ENCODE measurements at regions not wholly inside any gene's neighbourhood (a gene's known extent, or its start where the extent isn't known, plus 50 kb on each side); places are given as distances from the start of the nearest gene placed in this dataset.
"Not testable (repeated sequence)": the region's sequence is repeated elsewhere in the genome, so short reads cannot be mapped to it uniquely, and the experiment has no call there.

DNA sequence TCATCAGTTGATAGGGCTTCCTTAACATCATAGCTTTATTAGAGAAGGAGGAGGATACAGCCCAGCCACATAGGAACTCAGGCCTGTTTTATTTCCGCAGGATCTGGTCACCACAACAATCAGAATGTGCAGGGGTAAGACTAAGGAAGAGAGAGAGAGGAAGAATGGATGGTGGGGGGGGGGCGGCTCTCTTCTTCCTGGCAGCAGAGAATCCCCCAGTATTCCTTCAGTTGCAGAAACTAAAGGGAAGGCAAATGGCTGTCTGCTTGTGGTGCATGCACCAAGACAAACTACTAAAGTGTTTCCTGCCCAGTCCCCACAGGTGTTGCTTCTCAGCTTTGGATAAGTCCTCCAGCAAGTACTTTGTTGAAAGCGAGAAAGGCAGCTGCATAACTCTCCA lies 96.4 kb upstream of the NBPF19 start:
- DNase-seq; H3K27ac Mint-ChIP-seq; H3K4me3 Mint-ChIP-seq; H3K9me3 Mint-ChIP-seq; H3K27me3 Mint-ChIP-seq; intact Hi-C loops (cut with micrococcal nuclease); H3K4me1 Mint-ChIP-seq; H3K36me3 Mint-ChIP-seq (ENCODE audit: low read depth): not testable (repeated sequence)

DNA sequence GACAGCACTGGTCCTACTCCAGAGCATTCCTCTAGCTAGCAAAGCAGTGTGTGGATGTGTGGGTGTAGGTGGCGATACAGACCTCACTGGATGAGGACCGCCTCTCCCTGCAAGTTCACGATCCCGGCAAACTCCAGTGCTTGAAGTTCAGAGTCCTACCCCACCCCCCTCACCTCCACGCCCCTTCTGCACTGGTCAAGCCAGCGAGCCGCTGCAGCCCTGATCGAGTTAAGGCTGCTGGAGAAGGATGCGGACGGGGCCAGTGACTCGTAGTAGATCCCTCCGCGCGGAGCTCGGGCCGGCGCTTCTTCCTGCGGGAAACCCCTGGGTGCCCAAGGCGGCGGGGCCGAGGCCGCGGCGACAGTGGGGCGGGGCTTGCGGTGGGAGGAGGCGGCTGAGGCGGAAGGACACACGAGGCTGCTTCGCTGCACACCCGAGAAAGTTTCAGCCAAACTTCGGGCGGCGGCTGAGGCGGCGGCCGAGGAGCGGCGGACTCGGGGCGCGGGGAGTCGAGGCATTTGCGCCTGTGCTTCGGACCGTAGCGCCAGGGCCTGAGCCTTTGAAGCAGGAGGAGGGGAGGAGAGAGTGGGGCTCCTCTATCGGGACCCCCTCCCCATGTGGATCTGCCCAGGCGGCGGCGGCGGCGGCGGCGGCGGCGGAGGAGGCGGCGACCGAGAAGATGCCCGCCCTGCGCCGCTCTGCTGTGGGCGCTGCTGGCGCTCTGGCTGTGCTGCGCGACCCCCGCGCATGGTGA lies 84.5 kb upstream of the NBPF19 start:
- Mint-ChIP-seq H3K4me3 (peak overlapping the region; percentile 92), H3K27ac (peak overlapping the region; percentile 92)
- intact Hi-C loops (cut with micrococcal nuclease); H3K36me3 Mint-ChIP-seq (ENCODE audit: low read depth); H3K27me3 Mint-ChIP-seq; H3K4me1 Mint-ChIP-seq; H3K9me3 Mint-ChIP-seq: not testable (repeated sequence)
- peak; percentile 88 for DNase-seq

DNA sequence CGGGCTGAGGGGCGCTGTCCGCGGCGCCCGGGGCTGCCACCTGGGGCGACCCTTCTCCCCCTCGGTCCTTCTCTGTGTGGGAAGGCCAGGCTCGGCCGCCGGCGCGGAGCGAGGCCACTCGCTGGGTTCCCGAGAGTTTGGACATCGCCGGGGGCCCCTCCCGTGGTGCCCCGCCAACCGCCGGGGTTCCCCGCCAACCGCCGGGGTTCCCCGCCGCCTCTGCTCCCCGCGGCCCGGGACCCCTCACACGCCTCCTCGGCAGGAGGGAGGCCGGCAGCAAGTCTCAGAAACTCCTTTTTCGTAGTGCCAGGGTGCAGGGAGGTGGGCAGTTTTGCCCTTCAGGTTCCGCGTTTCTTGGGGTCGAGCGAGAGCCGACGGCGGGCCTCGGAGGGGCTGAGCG lies 83.9 kb upstream of the NBPF19 start:
- H3K4me3 Mint-ChIP-seq; intact Hi-C loops (cut with micrococcal nuclease); H3K27me3 Mint-ChIP-seq: not testable (repeated sequence)

DNA sequence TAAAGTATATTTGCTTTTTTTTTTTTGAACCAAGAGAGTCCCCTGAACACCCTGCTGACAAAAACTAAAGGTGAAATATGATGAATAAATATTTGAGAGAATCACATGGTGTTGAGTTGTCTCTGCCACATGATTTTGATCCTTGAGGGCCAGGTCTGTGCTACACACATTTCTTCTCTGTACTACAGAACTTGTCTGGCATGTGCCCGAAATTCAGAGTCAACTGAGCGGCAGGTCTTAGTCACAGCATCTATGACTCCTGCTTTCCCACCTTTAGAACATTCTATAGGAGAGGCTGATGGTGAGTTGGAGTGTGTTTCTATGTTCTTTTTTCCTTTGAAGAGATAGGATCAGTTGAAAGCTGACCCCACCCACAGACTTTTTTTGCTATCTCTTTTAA lies 79.0 kb upstream of the NBPF19 start:
- H3K27ac Mint-ChIP-seq; H3K36me3 Mint-ChIP-seq (ENCODE audit: low read depth); H3K9me3 Mint-ChIP-seq; intact Hi-C loops (cut with micrococcal nuclease); H3K4me3 Mint-ChIP-seq; H3K4me1 Mint-ChIP-seq; H3K27me3 Mint-ChIP-seq: not testable (repeated sequence)
- peak; percentile 55 for DNase-seq

More for the DNA sequence above, 83.9 kb upstream of the NBPF19 start:
- not testable (repeated sequence) for H3K27ac Mint-ChIP-seq; DNase-seq; H3K36me3 Mint-ChIP-seq (ENCODE audit: low read depth); H3K4me1 Mint-ChIP-seq; H3K9me3 Mint-ChIP-seq

DNA sequence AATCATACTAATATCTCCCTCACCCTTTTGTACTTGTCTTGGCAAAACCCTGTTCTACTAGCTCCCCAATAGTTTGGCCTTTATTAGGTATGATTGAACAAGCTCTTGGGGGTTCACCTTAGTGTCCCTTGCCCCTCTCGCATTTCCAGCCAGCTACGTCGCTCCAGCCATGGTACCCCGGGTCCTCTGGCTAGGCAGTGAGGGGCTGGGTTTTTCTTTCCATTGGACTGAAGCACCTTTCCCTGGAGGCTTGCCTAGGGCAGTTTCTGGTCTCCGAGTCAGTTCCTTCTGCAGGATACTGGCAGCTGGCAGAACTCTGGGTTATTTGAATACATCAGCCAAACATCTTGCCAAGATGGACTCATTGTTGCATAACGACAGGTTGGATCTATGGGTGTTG lies 76.3 kb upstream of the NBPF19 start:
- H3K4me3 Mint-ChIP-seq; H3K27me3 Mint-ChIP-seq; H3K27ac Mint-ChIP-seq; H3K4me1 Mint-ChIP-seq; H3K9me3 Mint-ChIP-seq; intact Hi-C loops (cut with micrococcal nuclease); H3K36me3 Mint-ChIP-seq (ENCODE audit: low read depth): not testable (repeated sequence)
- DNase-seq, result peak; percentile 42

DNA sequence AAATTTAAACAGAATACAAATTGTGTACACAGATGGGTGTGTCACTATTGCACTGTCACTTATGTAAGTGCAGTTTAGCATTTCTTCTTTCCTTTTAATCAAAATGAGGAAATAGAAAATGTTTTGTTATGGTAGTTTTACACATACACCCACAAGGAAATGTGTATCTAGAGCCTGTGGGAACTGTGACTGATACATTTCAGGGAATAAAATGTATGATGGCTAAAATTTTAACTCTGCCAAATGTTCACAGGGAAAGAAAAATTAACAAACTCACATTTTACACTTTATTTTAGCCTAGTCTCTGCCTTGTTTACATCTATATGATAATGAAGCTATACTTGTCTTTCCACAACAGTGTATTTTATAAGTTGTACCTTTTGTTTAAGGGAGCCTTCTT lies 66.4 kb upstream of the NBPF19 start:
- H3K4me3 Mint-ChIP-seq; H3K27ac Mint-ChIP-seq; H3K27me3 Mint-ChIP-seq; H3K4me1 Mint-ChIP-seq; intact Hi-C loops (cut with micrococcal nuclease); H3K36me3 Mint-ChIP-seq (ENCODE audit: low read depth); H3K9me3 Mint-ChIP-seq; DNase-seq: not testable (repeated sequence)

DNA sequence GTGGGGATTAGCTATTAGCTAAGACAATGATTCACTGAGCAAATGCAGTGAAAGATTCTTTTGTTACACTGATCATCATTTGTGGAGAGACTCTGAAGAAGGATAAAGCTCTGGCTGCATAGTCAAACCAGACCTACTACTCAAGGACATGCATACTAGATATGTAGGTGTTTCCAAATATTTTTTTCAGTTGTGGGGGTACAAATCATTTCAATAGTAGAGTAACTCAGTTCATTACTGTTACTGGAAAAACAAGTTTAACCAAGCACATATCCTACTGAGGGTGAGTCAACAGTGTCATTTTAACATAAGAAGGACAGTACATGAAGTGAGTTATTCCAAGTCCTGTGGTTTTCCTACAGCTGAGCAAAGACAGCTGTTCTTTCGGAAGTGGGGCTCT lies 59.5 kb upstream of the NBPF19 start:
- H3K27me3 Mint-ChIP-seq; H3K9me3 Mint-ChIP-seq; H3K4me1 Mint-ChIP-seq; H3K36me3 Mint-ChIP-seq (ENCODE audit: low read depth); intact Hi-C loops (cut with micrococcal nuclease); H3K4me3 Mint-ChIP-seq; H3K27ac Mint-ChIP-seq; DNase-seq: not testable (repeated sequence)

DNA sequence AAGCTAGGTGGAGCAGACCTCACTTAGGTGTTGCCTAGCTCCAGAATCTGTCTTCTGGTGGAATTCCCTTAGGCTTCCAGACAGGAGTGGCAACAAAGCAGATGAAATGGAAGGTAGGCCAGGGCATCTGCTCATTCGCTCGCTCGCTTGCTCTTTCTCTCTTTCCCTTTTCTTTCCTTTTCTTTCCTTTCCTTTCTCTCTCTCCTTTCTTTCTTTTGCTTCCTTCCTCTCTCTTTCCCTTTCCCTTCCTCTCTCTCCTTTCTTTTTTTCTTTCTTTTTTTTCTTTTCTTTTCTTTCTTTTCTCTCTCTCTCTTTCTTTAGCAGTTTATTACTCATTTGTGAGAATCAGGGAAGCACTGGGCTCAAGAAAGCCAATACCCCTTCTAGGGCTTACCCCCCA lies 56.1 kb upstream of the NBPF19 start:
- H3K27ac Mint-ChIP-seq; H3K4me3 Mint-ChIP-seq; H3K9me3 Mint-ChIP-seq; H3K4me1 Mint-ChIP-seq; DNase-seq; H3K36me3 Mint-ChIP-seq (ENCODE audit: low read depth); intact Hi-C loops (cut with micrococcal nuclease); H3K27me3 Mint-ChIP-seq: not testable (repeated sequence)

DNA sequence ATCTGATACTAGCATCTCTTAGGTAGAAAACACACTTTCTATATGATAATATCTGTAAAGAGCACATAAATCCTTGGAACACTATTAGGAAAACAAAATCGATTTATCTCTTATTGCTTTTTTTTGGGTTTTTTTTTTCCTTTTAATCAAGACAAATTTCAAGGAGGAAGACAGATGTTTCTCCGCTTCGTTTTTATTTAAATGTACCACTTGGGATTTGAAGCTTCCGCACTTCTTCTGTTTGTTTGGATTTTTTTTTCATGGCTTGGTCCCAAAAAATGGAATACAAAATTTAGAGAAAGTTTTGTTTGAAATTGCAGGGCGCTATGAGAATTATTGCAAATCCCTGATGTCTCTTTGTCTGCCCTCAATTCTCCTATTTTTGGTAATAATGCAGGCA lies 51.7 kb upstream of the NBPF19 start:
- H3K9me3 Mint-ChIP-seq, result not testable (repeated sequence)

More for the DNA sequence above, 51.7 kb upstream of the NBPF19 start:
- H3K4me3 Mint-ChIP-seq; DNase-seq; H3K27ac Mint-ChIP-seq; H3K4me1 Mint-ChIP-seq; H3K36me3 Mint-ChIP-seq (ENCODE audit: low read depth); H3K27me3 Mint-ChIP-seq; intact Hi-C loops (cut with micrococcal nuclease): not testable (repeated sequence)
